Gastroesophageal sphincter (tissue), 4 donors: ENCODE measurements at regions not wholly inside any gene's neighbourhood (a gene's known extent, or its start where the extent isn't known, plus 50 kb on each side); places are given as distances from the start of the nearest gene placed in this dataset.
A peak's percentile ranks its signal among the peaks of the same experiment; 100 is the strongest.

Experiments
- ATAC-seq: fragments of 150-250 bp; one replicate; pipeline ENCODE4 v1.9.1; 2016; ENCODE audit warnings: mild to moderate bottlenecking, moderate library complexity
- H3K27ac ChIP-seq, 4 donors: fragments of 200-600 bp; sonication (generic) in 3 of 4; 1 replicate in 3 of 4; 2 replicates in 1 of 4; pipeline ENCODE4 v1.5.1; 2016 to 2019
- H3K27me3 ChIP-seq: fragments of 200-600 bp; sonication (generic); one replicate; pipeline ENCODE4 v1.5.1; 2019
- H3K36me3 ChIP-seq, 2 donors: fragments of 200-600 bp; sonication (generic); one replicate each; pipeline ENCODE4 v1.5.1; 2019; ENCODE audit warnings: control low read depth in 1 of 2
- H3K4me1 ChIP-seq, 3 donors: fragments of 200-600 bp; sonication (generic); 1 replicate in 2 of 3; 2 replicates in 1 of 3; pipeline ENCODE4 v1.5.1; 2016 to 2019; ENCODE audit warnings: control low read depth in 2 of 3
- H3K4me3 ChIP-seq, 2 donors: fragments of 200-600 bp; sonication (generic); one replicate each; pipeline ENCODE4 v1.5.1; 2019; ENCODE audit warnings: mild to moderate bottlenecking in 1 of 2, moderate library complexity in 1 of 2
- H3K9me3 ChIP-seq, 3 donors: fragments of 200-600 bp; sonication (generic); one replicate each; pipeline ENCODE4 v1.5.1; 2017 to 2019; ENCODE audit warnings: control low read depth in 2 of 3
- CTCF ChIP-seq, 4 experiments: fragments of 200-600 bp in 2 of 4; fragments of 450-650 bp in 2 of 4; sonication (generic) in 1 of 4; IDR thresholded peaks; one replicate each; pipeline ENCODE4 v1.5.1; 2017 to 2019; ENCODE audit warnings: antibody characterized with exemption in 4 of 4, mild to moderate bottlenecking in 2 of 4, moderate library complexity in 2 of 4
- EP300 ChIP-seq: sonication (generic); formaldehyde crosslinking; IDR thresholded peaks from one replicate; pipeline ENCODE4 v1.6.1; 2017; ENCODE audit warnings: antibody characterized with exemption, mild to moderate bottlenecking
- POLR2A ChIP-seq, 2 donors: fragments of 450-650 bp; IDR thresholded peaks; one replicate each; pipeline ENCODE4 v1.6.1; 2017; ENCODE audit warnings: antibody characterized with exemption in 2 of 2, mild to moderate bottlenecking in 2 of 2, moderate library complexity in 1 of 2
- POLR2AphosphoS5 ChIP-seq: sonication (generic); formaldehyde crosslinking; IDR thresholded peaks from one replicate; pipeline ENCODE4 v1.6.1; 2017; ENCODE audit warnings: antibody characterized with exemption
- WGBS, 2 donors: methylation state at CpG; one replicate each; pipeline ENCODE4 v1.1.5; 2018; ENCODE audit warnings: low coverage in 1 of 2; 5-methylcytosine and 5-hydroxymethylcytosine counted together

- Histone ChIP-seq H3K9me3 (no peaks in the 10 kb centered on the region), H3K36me3 (no peaks in the 10 kb centered on the region), H3K4me1 (peaks cover 24 to 63% (median 34%) of the 10 kb centered on the region in 3 donors), H3K27ac (peak overlapping the region; percentile 71 to 80 (median 75)), H3K4me3 (no peak overlapping the region), H3K27me3 (no peaks in the 10 kb centered on the region)
- 2 to 13% methylated on average over 2 of the region's 2 CpGs for WGBS, 2 donors
- TF ChIP-seq POLR2AphosphoS5 (no peak), CTCF (IDR thresholded peaks at IDR 0.05) (no peak), EP300 (no peak), POLR2A (IDR thresholded peaks at IDR 0.05) (no peak)
- no peak for ATAC-seq
Measured at GRCh38 chr5:125410537-125411070, 664.2 kb upstream of the ZNF608 start.

GRCh38 chr5:125411071-125411743 is 664.8 kb upstream of the ZNF608 start:
- Histone ChIP-seq H3K27ac (peak overlapping the region; percentile 71 to 80 (median 75)), H3K4me1 (peaks cover 24 to 63% (median 34%) of the 10 kb centered on the region in 3 donors), H3K27me3 (no peaks in the 10 kb centered on the region), H3K9me3 (no peaks in the 10 kb centered on the region), H3K4me3 (peak overlapping the region in 1 of 2 donors; percentile 23), H3K36me3 (no peaks in the 10 kb centered on the region)
- ATAC-seq: no peak
- no peak for TF ChIP-seq EP300
- TF ChIP-seq POLR2AphosphoS5: no peak
- no peak for TF ChIP-seq CTCF (IDR thresholded peaks at IDR 0.05)
- 11 to 14% methylated on average over 4 of the region's 4 CpGs for WGBS, 2 donors

GRCh38 chr5:125411744-125412560 is 665.5 kb upstream of the ZNF608 start:
- WGBS, 2 donors: 18 to 27% methylated on average over 11 to 16 of the region's 16 CpGs
- Histone ChIP-seq H3K36me3 (no peaks in the 10 kb centered on the region), H3K4me3 (peak overlapping the region in 1 of 2 donors; percentile 23), H3K27me3 (no peaks in the 10 kb centered on the region), H3K9me3 (no peaks in the 10 kb centered on the region), H3K27ac (peak overlapping the region; percentile 71 to 80 (median 75)), H3K4me1 (peaks cover 24 to 63% (median 34%) of the 10 kb centered on the region in 3 donors)
- no peak for ATAC-seq
- TF ChIP-seq EP300: no peak
- no peak for TF ChIP-seq POLR2A (IDR thresholded peaks at IDR 0.05)
- TF ChIP-seq POLR2AphosphoS5: no peak
- TF ChIP-seq CTCF (IDR thresholded peaks at IDR 0.05): no peak

GRCh38 chr5:125412561-125413495 is 666.4 kb upstream of the ZNF608 start:
- no peak for TF ChIP-seq EP300
- peak in 3 of 4 experiments; percentile 28 to 60 (median 41) for TF ChIP-seq CTCF (IDR thresholded peaks at IDR 0.05)

More at GRCh38 chr5:125412561-125413495, 666.4 kb upstream of the ZNF608 start:
- Histone ChIP-seq H3K9me3 (no peaks in the 10 kb centered on the region), H3K4me1 (peaks cover 24 to 63% (median 34%) of the 10 kb centered on the region in 3 donors), H3K4me3 (peak overlapping the region in 1 of 2 donors; percentile 5), H3K36me3 (no peaks in the 10 kb centered on the region), H3K27ac (peak overlapping the region; percentile 71 to 80 (median 75)), H3K27me3 (no peaks in the 10 kb centered on the region)
- 13 to 15% methylated on average over 8 to 14 of the region's 14 CpGs for WGBS, 2 donors
- peak; percentile 82 for ATAC-seq
